Hepatocyte (in vitro differentiated cells): ENCODE measurements at regions not wholly inside any gene's neighbourhood (a gene's known extent, or its start where the extent isn't known, plus 50 kb on each side); places are given as distances from the start of the nearest gene placed in this dataset.

Experiments used
- CTCF ChIP-seq: fragments of 200-600 bp; sonication (generic); IDR thresholded peaks from 2 replicates; pipeline ENCODE4 v1.5.1; 2016; ENCODE audit warnings: antibody characterized with exemption, mild to moderate bottlenecking; ENCODE audit not compliant: poor library complexity
- EZH2 ChIP-seq: fragments of 200-600 bp; sonication (generic); IDR thresholded peaks from 2 replicates; pipeline ENCODE4 v1.6.1; 2016; ENCODE audit warnings: antibody characterized with exemption, mild to moderate bottlenecking, borderline replicate concordance
- EZH2phosphoT487 ChIP-seq: fragments of 200-600 bp; sonication (generic); IDR thresholded peaks from one replicate; pipeline ENCODE4 v1.6.1; 2018; ENCODE audit warnings: antibody characterized with exemption, mild to moderate bottlenecking, low read depth, moderate library complexity; ENCODE audit not compliant: unreplicated experiment, severe bottlenecking

- TF ChIP-seq CTCF (no peak), EZH2phosphoT487 (no peak), EZH2 (no peak)
Observed at GRCh38 chr5:144026286-144026685, 144.2 kb downstream of the YIPF5 start.
